NCI-H82 treated with DMSO at 0.1 percent for 48 hours (cell line): ENCODE measurements at regions not wholly inside any gene's neighbourhood (a gene's known extent, or its start where the extent isn't known, plus 50 kb on each side); places are given as distances from the start of the nearest gene placed in this dataset.
A peak's percentile ranks its signal among the peaks of the same experiment; 100 is the strongest.
"Not testable (repeated sequence)": the region's sequence is repeated elsewhere in the genome, so short reads cannot be mapped to it uniquely, and the experiment has no call there.

Experiments
- DNase-seq: peaks from one replicate; lab custom pipeline; 2025; ENCODE audit not compliant: unreplicated experiment; lab: John Stamatoyannopoulos, UW

DNA sequence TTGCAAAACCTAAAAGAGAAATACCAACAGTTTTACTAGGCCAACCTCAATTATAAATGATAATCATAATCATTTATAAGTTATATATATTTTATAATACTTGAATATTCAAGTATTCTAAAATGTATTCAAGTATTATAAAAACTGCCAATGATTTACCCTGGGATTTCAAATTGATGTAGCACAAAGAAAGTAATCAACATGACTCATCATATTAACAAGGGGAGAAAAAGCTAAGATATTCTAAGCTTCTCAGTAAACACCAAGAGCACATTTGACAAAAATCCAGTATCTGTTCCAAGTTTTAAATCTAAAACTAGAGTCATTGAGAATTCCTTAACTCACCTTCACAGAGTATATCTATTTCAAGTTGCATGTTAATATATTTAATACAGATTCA, 56.1 kb downstream of the CAPZA3 start:
- DNase-seq = no peak

DNA sequence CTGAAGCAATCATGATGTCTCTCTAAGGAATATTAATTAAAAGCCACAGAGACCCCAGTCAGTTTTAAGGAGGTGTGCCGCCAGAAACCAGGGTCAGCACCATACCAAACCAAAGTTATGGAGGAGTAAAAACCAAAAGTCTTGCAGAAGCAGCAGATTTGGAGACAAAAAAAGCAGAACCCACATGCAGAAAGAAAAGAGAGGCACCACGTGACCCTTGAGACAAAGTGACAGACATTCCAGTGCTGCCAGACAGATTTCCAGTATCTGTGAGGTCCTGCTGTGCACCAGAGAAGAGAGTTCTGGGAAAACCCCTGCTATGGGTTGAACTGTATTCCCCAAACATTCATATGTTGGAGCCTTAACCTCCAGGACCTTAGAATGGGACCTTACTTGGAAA, 59.7 kb downstream of the CAPZA3 start:
- DNase-seq = no peak

DNA sequence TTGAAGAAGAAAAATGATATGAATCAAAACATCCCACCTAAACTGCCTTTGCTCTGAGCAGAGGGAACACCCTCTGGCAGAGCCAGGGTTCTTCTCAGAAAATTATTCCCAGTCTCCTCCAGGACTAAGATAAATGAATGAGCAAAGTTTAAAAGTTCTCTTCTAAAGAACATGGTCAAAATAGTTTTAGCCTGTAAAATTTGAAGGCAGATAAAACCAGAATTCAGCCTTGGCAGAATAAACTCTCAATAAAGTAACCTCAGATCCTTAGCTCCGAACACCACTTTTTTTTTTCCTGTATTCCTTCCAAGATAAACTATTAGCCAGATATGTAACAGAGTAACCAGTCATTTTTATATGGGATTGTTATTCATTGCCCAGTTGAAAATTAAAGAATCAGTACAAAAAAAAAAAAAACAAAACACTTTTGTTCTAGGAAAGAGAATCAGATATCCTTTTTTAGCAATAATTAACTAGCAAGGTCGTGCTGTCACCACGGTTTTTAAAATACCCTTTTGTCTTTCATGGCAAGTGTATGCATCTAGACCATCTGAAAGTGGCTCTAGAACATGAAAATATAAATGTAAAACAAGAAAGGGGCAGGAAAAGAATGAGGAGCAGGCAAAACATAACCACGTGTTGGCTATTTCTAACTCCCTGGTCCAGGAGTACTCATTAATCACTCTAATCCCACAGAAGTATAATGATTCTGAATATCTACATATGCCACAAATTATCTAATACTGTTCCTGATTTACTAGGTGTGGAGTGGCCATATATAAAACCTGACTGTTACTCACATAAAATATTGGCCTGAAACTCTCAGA, 60.8 kb downstream of the CAPZA3 start:
- no peak for DNase-seq

DNA sequence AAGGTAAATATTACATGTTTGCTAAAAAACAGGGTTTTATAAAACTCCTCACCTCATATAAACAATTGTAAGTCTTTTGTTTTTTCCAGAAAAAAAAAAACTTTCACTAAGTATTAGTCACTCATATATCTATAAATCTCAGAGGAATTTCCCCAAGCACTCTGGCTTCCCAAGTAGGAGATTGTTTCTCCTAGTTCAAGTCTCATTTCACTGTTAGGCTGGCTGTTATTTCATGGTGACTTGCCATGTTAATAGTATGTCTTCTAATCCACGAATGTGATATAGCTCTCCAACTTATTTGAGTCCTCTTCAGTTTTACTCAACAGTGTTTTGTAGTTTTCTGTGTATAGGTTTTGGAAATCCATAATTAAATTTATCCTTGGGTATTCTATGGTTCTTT, 61.6 kb downstream of the CAPZA3 start:
- DNase-seq = no peak

DNA sequence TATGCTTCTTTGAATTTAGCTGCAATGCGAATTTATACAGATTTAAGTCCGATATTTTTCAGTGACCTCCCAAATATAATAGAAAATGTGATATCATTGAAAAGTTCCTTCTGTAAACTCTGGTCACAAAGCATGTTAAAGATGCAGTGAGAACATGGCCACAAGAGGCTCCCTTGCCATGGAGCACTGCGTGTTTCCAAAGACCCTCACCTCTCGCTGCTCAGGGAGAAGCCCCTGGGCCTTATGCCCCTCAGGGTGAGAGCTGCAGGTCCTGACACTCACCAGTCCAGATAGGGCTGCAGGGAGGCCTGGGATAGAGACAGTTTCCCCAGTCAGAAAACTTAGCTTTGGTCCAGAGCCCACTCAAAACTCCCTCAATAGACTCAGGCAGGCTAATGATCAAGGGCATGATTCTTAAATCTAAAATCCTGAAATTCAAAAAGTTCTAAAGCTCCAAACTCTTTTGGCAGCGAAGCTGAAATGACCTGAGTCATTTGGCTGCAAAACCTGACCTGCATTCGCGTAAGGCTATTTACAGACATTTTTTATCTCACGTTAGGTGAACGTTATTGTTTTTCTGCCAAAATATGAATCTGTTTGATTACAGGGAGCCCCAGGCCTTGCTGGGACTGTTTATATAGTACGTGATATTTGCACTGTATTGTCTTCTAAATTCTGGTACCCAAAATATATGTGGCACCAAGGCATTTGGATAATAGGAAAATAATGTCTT, 67.8 kb downstream of the CAPZA3 start:
- no peak for DNase-seq

DNA sequence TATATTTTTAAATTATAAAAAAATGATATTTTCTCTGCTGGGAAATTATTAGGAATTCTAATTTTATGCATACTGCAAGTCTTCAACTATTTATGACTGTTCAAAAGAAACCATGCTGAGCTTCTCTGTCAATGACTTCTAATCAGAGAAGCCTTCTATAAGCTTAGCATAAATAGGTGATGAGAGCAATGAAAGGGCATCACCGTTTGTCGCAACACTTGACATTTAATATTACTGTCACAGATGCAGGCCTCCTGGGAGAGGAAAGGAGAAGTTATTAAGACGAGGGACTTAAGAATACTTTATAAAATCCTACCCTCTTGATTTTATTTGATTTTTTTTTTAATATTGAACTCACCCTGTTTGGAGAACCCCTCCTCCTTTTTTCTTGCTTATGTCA, 69.8 kb downstream of the CAPZA3 start:
- no peak for DNase-seq

DNA sequence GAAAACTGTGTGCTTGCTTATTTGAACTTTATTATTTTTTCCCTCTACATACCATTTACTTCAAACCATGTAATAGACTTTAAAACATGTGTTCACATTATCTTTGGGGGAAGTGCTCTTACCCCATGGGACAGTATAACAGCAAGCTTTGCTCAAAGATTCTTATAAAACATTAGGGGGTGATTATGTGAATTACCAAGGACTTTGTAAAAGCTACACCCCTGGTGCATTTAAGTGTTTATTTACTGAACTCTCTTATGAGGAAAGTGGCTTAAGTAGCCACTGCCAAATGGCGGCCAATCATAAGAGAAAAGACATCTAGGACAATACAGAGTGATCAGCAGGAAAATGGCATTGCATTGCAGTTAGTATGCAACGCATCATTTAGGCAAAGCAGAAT, 70.3 kb downstream of the CAPZA3 start:
- no peak for DNase-seq

DNA sequence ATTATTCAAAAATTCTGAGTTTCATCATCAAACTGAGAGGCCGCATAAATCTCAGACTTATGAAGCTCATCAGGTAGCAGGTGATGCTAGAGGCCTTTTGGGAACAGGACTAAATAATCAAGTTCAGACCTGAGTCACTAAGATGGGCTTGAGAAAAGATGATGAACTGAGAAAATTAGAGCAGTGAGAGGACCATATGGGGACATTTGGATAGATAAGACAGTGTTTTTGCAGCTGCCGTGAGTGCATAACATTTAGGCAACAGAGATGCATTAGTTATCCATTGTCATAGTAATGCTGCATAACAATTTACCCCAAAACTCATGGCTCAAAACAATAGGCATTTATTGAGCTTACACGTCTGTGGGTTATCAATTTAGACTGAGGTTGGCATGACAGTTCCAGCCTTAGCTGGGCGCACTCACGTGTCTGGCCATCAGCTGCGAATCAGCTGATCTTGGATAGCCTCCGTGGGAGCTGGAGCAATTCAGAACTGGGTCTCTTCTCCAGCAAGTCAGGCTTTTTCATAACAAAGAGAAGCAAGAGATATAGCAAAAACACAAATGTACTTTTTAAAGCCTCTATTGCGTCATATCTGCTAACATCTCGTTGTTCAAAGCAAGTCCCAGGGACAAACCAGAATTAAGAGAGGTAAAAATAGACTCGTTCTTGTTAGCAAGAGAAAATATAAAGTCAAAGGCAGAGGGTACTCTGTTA, 72.8 kb downstream of the CAPZA3 start:
- DNase-seq = no peak

DNA sequence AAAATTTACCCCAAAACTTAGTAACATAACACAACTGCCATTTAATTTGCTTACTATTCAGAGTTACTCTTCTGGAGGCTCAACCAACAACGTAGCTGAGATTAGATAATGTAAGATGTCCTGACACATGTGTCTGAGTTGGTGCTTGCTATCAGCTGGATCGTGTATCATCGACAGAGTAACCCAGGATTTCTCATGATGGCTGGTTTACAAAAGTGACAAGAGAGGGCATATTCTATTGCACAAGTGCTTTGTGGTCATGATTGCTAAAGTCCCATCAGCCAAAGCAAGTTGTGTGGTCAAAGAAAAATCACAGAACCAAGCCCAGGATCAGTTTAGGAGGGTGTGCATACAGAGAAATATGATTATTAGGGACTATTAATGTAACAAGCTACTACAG, 73.4 kb downstream of the CAPZA3 start:
- DNase-seq = no peak

DNA sequence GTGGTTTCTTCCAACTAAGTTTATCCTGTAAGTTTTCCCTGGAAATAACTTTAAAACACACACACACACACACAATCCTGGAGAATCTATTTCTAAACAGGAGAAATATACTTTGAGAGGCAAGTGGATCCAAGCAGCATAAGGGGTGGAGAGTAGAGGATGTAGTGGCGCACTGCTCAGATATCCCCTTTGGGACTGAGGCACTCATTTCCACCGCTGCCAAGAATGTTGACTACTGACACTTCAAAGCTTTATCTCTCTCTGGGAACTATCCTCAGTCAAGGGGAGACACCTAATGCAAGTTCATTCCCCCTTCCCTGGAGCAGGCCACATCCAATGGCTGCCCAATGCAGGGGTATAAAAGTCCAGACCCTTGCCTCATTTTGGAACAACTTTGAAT, 75.8 kb downstream of the CAPZA3 start:
- no peak for DNase-seq

DNA sequence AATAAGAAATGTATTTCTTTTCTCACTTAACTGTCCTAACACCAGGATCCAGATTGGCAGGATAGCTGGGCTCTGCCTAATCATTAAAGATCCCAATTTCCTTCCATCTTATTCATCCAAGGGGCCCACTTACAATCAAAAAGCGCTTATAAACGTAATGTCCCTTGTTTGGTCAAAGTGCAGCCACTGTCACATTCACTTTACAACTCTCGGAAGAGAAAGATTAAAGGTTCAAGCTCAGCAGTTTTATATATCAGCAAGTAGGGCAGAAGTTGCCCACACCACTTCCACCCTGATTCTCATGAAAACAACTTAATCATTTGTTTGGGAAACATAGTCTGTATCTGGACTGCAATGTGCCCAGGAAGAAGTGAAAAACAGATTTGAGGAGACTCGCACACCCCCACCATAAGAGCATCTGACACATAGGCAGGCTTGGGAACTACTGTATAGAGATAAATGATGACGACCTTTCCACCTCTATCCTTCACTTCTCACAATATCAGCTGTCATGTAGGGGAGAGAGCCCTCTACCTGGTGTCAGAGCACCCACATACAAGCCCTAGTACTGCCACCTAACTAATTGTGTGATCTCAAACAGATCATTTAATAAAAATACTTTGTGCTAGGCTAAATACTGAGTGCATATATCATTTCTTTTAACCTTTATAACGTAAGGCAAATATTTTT, 80.8 kb downstream of the CAPZA3 start:
- DNase-seq = peak; percentile 62

DNA sequence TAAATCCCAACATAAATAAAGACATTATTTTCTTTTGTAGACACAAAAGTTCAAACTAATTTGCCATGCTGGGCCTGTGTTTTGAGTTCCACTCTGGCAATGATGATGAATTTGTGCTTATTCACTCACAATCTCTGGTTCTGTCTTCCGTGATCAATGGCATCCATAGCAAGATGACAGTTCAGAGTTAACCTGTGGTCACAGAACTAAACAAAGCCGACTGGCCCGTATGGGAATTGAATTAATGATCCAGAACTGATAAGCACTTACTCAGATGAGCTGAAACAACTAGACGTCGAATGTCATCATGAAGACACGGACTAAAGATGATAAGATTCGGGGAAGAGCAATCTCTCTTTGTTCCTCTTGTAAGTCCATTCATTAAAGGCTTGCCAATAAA, 81.6 kb downstream of the CAPZA3 start:
- no peak for DNase-seq

DNA sequence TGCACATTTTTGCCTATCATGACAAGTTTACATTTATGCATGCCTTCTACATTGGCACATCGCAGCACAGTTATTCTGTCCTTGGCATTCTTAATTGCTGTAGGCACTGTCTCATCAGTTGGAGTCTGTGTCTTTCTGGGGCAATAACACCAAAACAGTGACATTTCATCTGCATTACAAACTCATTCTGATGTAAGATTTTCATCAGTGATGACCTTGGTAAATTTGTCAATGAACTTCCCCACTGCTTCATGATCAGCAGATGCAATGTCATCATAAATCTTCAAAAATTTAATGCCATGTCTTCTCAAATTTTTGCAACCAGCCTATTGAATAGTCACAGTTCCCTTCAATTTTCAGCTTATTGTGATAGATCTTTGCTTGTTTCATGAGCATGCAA, 85.5 kb downstream of the CAPZA3 start:
- no peak for DNase-seq

DNA sequence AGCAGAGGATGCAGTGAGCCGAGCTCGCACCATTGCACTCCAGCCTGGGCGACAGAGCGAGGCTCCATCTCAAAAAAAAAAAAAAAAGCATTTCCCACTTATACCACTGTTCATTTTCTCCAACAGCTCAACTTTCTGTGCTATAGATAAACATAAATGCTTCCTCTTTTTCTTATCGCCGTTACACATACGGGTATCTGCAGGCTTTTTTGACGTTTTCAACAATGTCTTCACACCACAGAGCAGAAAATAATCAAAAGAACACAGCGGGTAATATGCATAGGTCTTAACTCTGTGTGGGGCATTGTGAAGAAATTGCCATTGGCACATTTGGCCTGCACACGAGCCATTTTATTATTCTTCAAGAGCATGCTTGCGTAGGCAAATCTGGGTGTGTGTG, 86.4 kb downstream of the CAPZA3 start:
- no peak for DNase-seq

DNA sequence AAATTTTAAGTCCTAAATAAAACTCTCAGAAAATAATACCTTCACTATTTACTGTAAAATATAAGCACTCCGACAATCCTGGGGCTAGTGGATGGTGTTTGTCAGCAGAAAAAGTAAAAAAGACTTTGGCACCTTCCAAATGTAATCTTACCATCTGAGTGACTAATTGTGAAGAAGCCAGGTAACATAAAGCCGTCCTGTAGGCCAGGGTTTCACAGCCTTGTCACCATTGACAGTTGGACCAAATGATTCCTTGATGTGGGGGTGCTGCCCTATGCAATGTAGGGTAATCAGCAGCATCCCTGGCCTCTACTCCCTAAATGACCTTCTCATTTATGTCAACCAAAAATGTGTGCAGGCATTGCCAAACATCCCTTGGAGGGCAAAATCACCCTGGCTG, 87.2 kb downstream of the CAPZA3 start:
- no peak for DNase-seq

DNA sequence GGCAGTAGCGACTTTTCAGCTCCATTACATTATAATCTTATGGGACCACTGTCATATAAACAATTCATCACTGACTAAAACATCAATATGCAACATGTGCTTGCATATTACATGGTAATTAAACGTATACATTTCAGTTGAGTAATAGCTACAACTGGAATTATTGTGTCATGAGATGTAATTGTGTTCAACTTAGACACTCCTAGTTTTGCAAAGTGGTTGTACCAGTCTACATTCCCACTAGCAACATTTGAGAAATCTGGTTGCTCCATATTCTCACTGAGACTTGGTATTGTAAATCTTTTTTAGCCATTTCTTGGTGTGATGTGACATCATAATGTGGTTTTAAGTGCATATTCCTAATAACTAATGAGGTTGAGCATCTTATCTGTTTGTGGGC, 90.0 kb downstream of the CAPZA3 start:
- no peak for DNase-seq

DNA sequence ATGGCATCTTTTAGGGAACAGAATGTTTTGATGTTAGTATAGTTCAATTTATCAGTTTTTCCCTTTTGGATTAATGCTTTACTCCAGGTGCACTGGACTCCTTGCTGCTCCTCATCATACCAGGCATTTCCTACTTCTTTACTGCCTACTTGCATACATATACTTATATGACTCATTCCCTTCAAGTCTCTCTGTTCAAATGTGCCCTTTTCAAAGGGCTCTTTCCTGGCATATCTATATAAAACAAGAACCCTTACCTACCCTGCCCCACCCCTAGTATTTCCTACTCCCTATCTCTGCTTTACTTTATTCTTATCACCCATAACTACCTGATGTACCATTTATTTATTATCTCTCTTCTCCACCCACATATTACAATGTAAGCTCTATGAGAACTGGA, 90.6 kb downstream of the CAPZA3 start:
- DNase-seq = no peak

DNA sequence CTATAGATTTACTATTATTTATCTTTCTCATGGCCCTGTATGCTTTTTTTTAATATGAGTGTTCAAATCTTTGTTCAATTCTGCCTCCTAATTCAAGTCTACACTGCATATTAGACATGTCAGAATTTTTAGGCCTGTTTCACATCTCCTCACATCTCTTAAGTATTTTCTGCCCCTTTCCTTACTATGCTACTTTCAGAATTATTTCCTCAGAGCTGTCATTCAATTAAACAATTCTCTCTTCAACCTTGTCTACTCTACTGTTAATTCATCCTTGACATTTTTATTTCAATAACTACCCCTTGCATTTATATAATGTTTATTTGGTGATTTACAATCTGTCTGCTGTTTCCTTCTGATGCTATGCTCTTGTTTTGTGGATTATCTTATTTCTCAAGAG, 91.1 kb downstream of the CAPZA3 start:
- DNase-seq = no peak

DNA sequence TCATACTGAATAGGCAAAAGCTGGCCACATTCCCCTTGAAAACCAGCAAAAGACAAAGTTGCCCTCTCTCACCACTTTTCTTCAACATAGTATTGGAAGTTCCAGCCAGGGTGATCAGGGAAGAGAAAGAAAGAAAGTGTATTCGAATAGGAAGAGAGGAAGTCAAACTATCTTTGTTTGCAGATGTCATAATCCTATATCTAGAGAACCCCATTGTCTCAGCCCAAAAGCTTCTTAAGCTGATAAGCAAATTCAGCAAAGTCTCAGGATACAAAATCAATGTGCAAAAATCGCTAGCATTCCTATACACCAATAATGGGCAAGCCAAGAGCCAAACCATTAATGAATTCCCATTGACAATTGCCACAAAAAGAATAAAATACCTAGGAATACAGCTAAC, 95.0 kb downstream of the CAPZA3 start:
- not testable (repeated sequence) for DNase-seq

DNA sequence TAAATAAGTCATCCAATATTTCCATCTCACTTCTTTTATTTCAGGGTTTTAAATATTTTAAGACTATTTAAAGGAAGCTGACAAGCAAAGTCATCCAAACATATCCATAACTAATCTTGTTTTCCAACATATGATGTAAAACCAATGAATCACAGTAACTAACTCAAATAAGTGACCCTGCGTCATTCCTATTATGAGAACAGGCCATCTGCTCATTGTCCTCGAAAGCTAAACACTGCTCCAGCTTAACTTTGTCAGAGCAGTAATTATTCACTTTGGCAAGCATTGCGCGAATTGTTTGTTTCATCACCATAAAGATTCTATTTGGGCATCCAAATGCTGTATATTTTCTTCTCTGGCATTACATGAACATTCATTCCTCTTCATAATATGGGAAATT, 99.1 kb downstream of the CAPZA3 start:
- peak; percentile 62 for DNase-seq

DNA sequence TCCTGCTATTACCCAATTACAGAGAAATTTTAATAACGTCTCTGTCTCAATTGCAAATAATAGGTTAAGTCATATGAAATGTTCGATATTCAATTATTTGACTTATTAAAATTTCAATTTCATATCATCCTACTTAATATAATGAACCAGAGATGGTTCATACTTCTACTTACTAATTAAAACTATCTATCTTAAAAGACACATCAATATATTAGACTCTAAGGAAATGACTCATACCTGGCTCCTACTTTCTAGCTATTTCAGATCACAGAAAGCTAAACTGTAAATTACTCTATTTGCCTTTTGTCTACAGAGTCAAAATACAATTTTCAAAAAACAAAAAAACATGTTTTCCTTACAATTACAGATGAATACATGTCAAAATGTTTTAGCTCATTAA, 99.6 kb downstream of the CAPZA3 start:
- peak; percentile 32 for DNase-seq
